Right ventricle myocardium superior (tissue), 1 donor: ENCODE measurements at regions not wholly inside any gene's neighbourhood (a gene's known extent, or its start where the extent isn't known, plus 50 kb on each side); places are given as distances from the start of the nearest gene placed in this dataset.

Experiments
- ATAC-seq: fragments of 200-7000 bp; cut with Tn5 transposase; one replicate; pipeline ENCODE4 v1.9.1; 2020; ENCODE audit warnings: mild to moderate bottlenecking; ENCODE audit not compliant: poor library complexity
- DNase-seq: peaks from one replicate; pipeline ENCODE4 v3.0.0-alpha.2; 2020
- intact Hi-C: fragments of 100-400 bp; cut with DNase I; formaldehyde crosslinking; loops from one replicate; pipeline ENCODE4 v1.11.2; 2022
- donor health status: DM: no; HTN: yes; CAD: no; lungs with severe emphysema.

DNA sequence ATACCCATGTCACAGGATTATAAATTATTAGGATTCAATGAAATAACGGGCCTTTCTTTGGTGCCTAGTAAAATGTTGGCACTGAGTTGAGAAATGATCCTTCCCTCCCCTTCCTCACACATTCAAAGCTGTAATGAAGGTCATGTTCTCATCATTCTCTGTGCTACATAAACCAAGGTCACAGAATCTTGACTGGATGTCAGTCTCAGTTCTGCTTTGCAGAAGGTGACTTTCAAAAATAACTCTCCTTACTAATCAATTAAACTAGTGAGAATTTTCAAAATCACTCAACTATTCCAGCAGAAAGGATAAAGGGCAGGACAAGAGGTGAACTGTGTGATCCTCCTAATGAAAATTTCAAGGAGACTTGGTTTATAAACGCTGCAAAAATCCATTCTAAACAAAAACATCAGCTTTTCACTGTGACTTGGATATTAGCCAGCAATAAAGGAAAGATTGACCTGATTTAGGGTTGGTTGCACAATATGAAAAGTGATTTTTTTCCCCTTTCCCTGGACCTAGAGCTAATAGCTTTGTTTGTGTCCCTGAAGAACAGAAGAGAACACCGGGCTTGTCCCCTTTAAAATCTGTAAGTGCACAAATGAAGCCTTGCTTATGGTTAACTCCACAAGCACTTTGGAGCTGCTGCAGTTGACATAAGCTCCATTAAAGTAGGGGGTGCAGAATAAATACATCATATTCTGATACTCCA is 120.1 kb downstream of the SEC16B start:
- intact Hi-C loops: no loop called here
- ATAC-seq (no peak), DNase-seq (no peak)

- ATAC-seq (no peak), DNase-seq (no peak)
- intact Hi-C loops: no loop called here
These were observed 120.7 kb downstream of the SEC16B start for GRCh38 chr1:177849130-177849529.

DNA sequence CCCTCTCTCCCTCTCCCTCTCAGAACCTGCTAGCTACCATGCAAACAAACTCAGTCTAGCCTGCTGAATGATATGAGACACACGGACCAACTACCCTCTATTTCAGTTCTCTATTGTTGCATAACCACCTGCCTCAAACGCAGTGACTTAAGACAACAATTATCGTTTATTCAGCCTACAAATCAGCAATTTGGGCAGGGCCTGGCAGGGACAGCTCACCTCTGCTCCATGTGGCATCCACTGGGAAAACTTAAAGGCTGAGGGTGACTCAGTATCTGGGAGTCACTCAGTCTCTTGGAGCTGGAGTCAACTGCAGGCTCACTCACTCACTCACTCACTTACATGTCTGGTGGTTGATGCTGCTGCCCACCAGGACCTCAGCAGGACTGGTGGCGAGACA is 121.3 kb downstream of the SEC16B start:
- DNase-seq (no peak), ATAC-seq (no peak)
- intact Hi-C loops: no loop called here

DNA sequence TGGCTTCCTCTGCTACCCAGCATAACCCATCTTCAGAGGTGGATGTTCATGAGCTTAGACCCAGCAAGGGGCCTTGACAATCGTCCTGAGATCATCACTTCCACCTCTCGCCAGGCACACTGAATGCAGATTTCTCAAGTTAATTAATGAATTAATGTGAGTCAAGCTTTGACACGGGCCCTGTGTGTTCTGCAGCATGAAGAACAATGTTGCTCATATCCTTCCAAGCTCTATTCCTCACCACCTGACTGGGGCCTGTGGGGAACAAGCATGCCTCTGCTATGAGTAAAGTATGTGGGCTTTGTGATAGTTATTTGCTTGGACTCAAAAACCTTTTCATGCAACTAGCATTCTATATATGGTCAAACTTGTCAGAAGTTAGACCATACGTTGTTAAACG is 122.0 kb downstream of the SEC16B start:
- DNase-seq: no peak
- no peak for ATAC-seq
- intact Hi-C loops: no loop called here

- intact Hi-C loops: no loop called here
- no peak for ATAC-seq
These were observed 130.9 kb downstream of the SEC16B start for GRCh38 chr1:177838907-177839485.

GRCh38 chr1:177833631-177834030 is 136.2 kb downstream of the SEC16B start:
- intact Hi-C loops: no loop called here
- ATAC-seq (no peak), DNase-seq (no peak)

More at GRCh38 chr1:177838907-177839485, 130.9 kb downstream of the SEC16B start:
- DNase-seq: no peak

GRCh38 chr1:177830531-177831135 is 139.2 kb downstream of the SEC16B start:
- ATAC-seq (no peak), DNase-seq (no peak)
- intact Hi-C loops: no loop called here

GRCh38 chr1:177825276-177825901 is 144.5 kb downstream of the SEC16B start:
- DNase-seq (no peak), ATAC-seq (no peak)
- intact Hi-C loops: no loop called here

- ATAC-seq: no peak
- intact Hi-C loops: no loop called here
These were observed 145.3 kb downstream of the SEC16B start for GRCh38 chr1:177824508-177824982.

GRCh38 chr1:177820213-177820612 is 149.6 kb downstream of the SEC16B start:
- intact Hi-C loops: no loop called here
- ATAC-seq (no peak), DNase-seq (no peak)

More at GRCh38 chr1:177824508-177824982, 145.3 kb downstream of the SEC16B start:
- no peak for DNase-seq

- no peak for DNase-seq
- ATAC-seq: no peak
- intact Hi-C loops: no loop called here
These were observed 151.7 kb downstream of the SEC16B start for GRCh38 chr1:177817937-177818875.

GRCh38 chr1:177812650-177813049 is 157.2 kb downstream of the SEC16B start:
- no peak for DNase-seq
- no peak for ATAC-seq
- intact Hi-C loops: no loop called here

- intact Hi-C loops: no loop called here
- no peak for ATAC-seq
- DNase-seq: no peak
These were observed 157.7 kb downstream of the SEC16B start for GRCh38 chr1:177812144-177812543.

GRCh38 chr1:177811429-177811828 is 158.4 kb downstream of the SEC16B start:
- ATAC-seq (no peak), DNase-seq (no peak)
- intact Hi-C loops: no loop called here

GRCh38 chr1:177809819-177810218 is 160.0 kb downstream of the SEC16B start:
- intact Hi-C loops: no loop called here
- ATAC-seq (no peak), DNase-seq (no peak)

DNA sequence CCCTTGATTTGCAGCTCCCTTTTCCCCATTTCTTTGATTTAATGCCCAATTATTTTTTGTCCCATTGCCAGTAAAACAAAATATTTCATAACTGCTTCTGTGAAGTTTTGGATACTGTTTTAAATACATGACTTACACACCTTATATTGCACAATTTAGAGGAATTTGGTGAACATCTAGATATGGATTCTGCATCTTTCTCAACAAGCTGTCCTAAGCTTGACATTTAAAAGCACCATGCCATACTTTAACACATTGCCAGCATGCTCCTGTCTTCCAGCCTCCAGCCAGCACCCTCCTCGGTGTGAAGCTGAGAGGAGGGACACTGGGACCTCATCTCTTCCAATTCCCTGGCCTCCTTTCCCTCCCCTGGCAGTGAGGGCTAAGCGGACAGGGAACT is 167.6 kb downstream of the SEC16B start:
- ATAC-seq (no peak), DNase-seq (no peak)
- intact Hi-C loops: no loop called here

GRCh38 chr1:177801790-177802189 is 168.1 kb downstream of the SEC16B start:
- no peak for ATAC-seq
- DNase-seq: no peak
- intact Hi-C loops: no loop called here

GRCh38 chr1:177800400-177801088 is 169.3 kb downstream of the SEC16B start:
- intact Hi-C loops: no loop called here
- ATAC-seq (no peak), DNase-seq (no peak)
